Fibroblast of mammary gland (primary cell): ENCODE measurements at regions not wholly inside any gene's neighbourhood (a gene's known extent, or its start where the extent isn't known, plus 50 kb on each side); places are given as distances from the start of the nearest gene placed in this dataset.

ENCODE experiments used
- DNase-seq: peaks from one replicate; pipeline ENCODE4 v3.0.0-alpha.2; 2010; ENCODE audit warnings: low read depth
- H3K4me3 ChIP-seq: 2 replicates; pipeline ENCODE4 v1.5.1; 2011; ENCODE audit warnings: low read depth, mild to moderate bottlenecking, low read length, moderate library complexity; ENCODE audit not compliant: control insufficient read depth
- CTCF ChIP-seq: conservative IDR thresholded peaks from 2 replicates; pipeline ENCODE4 v1.5.1; 2011; ENCODE audit warnings: low read depth, low read length, inconsistent platforms; ENCODE audit not compliant: control insufficient read depth, insufficient read depth

- no peak for DNase-seq
- TF ChIP-seq CTCF, result no peak
Observed at GRCh38 chr22:49517667-49518185, 309.9 kb downstream of the BRD1 start.

GRCh38 chr22:49517211-49517610 is 310.5 kb downstream of the BRD1 start:
- TF ChIP-seq CTCF, result no peak
- no peak overlapping the region for H3K4me3 ChIP-seq
- no peak for DNase-seq

More at GRCh38 chr22:49517667-49518185, 309.9 kb downstream of the BRD1 start:
- no peak overlapping the region for H3K4me3 ChIP-seq

GRCh38 chr22:49515475-49515874 is 312.2 kb downstream of the BRD1 start:
- no peak for DNase-seq
- no peak for TF ChIP-seq CTCF
- H3K4me3 ChIP-seq, result no peak overlapping the region

GRCh38 chr22:49514641-49515040 is 313.0 kb downstream of the BRD1 start:
- no peak overlapping the region for H3K4me3 ChIP-seq
- no peak for DNase-seq
- TF ChIP-seq CTCF, result no peak

- no peak for DNase-seq
- no peak overlapping the region for H3K4me3 ChIP-seq
- no peak for TF ChIP-seq CTCF
Observed at GRCh38 chr22:49514211-49514610, 313.5 kb downstream of the BRD1 start.

GRCh38 chr22:49513358-49513851 is 314.3 kb downstream of the BRD1 start:
- H3K4me3 ChIP-seq, result no peak overlapping the region
- DNase-seq, result no peak
- TF ChIP-seq CTCF, result no peak
